Left forelimb (tissue), 1 donor: ENCODE measurements at regions not wholly inside any gene's neighbourhood (a gene's known extent, or its start where the extent isn't known, plus 50 kb on each side); places are given as distances from the start of the nearest gene placed in this dataset.

ENCODE experiments used
- DNase-seq: peaks from one replicate; pipeline ENCODE4 v3.0.0-alpha.2; 2018; ENCODE audit warnings: low spot score

GRCh38 chr5:4831325-4831724 is 308.8 kb upstream of the ADAMTS16 start:
- DNase-seq: no peak

- DNase-seq: no peak
Measured at GRCh38 chr5:4832471-4832870, 307.7 kb upstream of the ADAMTS16 start.

GRCh38 chr5:4833104-4833738 is 306.9 kb upstream of the ADAMTS16 start:
- no peak for DNase-seq

- no peak for DNase-seq
Measured at GRCh38 chr5:4837489-4838058, 302.6 kb upstream of the ADAMTS16 start.

GRCh38 chr5:4845221-4845620 is 294.9 kb upstream of the ADAMTS16 start:
- DNase-seq: no peak

- DNase-seq: no peak
Measured at GRCh38 chr5:4847766-4848165, 292.4 kb upstream of the ADAMTS16 start.

- DNase-seq: no peak
Measured at GRCh38 chr5:4855036-4855435, 285.1 kb upstream of the ADAMTS16 start.

- no peak for DNase-seq
Measured at GRCh38 chr5:4855880-4856279, 284.2 kb upstream of the ADAMTS16 start.

GRCh38 chr5:4857761-4858160 is 282.4 kb upstream of the ADAMTS16 start:
- DNase-seq: no peak

GRCh38 chr5:4859500-4860235 is 280.5 kb upstream of the ADAMTS16 start:
- DNase-seq: no peak

- no peak for DNase-seq
Measured at GRCh38 chr5:4860631-4861030, 279.5 kb upstream of the ADAMTS16 start.

GRCh38 chr5:4862500-4862899 is 277.6 kb upstream of the ADAMTS16 start:
- no peak for DNase-seq

- no peak for DNase-seq
Measured at GRCh38 chr5:4866131-4866659, 273.9 kb upstream of the ADAMTS16 start.

- no peak for DNase-seq
Measured at GRCh38 chr5:4866817-4867216, 273.3 kb upstream of the ADAMTS16 start.

GRCh38 chr5:4868140-4868735 is 271.9 kb upstream of the ADAMTS16 start:
- no peak for DNase-seq

- no peak for DNase-seq
Measured at GRCh38 chr5:4873652-4874051, 266.5 kb upstream of the ADAMTS16 start.

- peak; percentile 33 for DNase-seq
Measured at GRCh38 chr5:4874097-4874496, 266.0 kb upstream of the ADAMTS16 start.

GRCh38 chr5:4875942-4876341 is 264.2 kb upstream of the ADAMTS16 start:
- DNase-seq: no peak

- DNase-seq: no peak
Measured at GRCh38 chr5:4876804-4877203, 263.3 kb upstream of the ADAMTS16 start.

- DNase-seq: no peak
Measured at GRCh38 chr5:4877579-4877978, 262.6 kb upstream of the ADAMTS16 start.

GRCh38 chr5:4879075-4879474 is 261.1 kb upstream of the ADAMTS16 start:
- DNase-seq: peak; percentile 46

- peak; percentile 85 for DNase-seq
Measured at GRCh38 chr5:4879693-4880303, 260.3 kb upstream of the ADAMTS16 start.
